ENCODE measurements at regions not wholly inside any gene's neighbourhood (a gene's known extent, or its start where the extent isn't known, plus 50 kb on each side); places are given as distances from the start of the nearest gene placed in this dataset.

DNA sequence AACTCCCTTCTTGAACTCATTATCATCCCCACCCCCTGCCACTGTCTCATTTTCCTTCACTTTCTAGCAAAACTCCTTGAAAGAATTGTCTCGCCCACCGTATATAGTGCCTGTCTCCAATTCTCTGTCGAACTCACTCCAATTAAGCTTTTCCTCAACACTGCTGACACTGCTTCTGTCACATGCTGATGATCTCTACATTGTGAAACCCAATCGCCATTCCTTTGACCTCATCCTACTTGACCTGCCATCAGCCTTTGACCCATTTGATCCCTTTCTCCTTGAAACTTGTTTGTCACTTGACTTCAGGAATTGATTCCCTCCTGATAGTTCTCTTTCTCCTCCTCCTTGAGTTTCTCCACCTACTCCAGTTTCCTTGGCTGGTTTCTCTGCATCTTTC lies 54.8 kb downstream of the CCDC71L start:
- H3K4me1 ChIP-seq (ENCODE audit: control insufficient read depth in 2 of 2, insufficient read depth in 2 of 2, low read length in 1 of 2), result no peaks in the 10 kb centered on the region
- H3K36me3 ChIP-seq (ENCODE audit: control insufficient read depth in 2 of 2, insufficient read depth in 2 of 2, low read length in 1 of 2), result no peaks in the 10 kb centered on the region
- no peaks in the 10 kb centered on the region for H3K27me3 ChIP-seq (ENCODE audit: control insufficient read depth in 1 of 2, insufficient read depth in 2 of 2, low read length in 2 of 2)
- WGBS, 2 donors, result 92 to 95% methylated on average over 4 of the region's 4 CpGs
- H3K4me3 ChIP-seq (ENCODE audit: low read depth in 1 of 2, low read length in 2 of 2), result no peak overlapping the region
- H3K9me3 ChIP-seq (ENCODE audit: control insufficient read depth in 2 of 2, insufficient read depth in 1 of 2, low read depth in 1 of 2, low read length in 1 of 2), result no peaks in the 10 kb centered on the region
- H3K27ac ChIP-seq (ENCODE audit: low read depth in 2 of 2, low read length in 1 of 2), result no peak overlapping the region

DNA sequence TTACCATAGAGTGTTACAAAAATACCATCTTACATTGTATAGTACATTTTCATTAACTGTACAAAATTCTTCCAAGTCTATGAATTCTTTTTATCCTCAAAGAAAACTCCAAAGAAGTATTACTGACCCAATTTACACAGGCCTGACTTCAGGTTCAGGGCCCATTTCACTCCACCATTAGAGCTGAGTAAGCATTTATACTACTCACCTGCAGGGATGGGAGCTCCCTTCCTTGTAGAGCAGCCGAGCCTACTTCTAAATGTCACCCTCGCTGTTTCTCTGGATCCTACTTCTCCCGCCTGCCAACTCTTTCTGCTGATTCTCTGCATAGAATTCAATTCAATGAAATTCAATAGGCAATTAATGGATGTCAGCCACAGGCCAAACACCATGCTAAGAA lies 56.0 kb downstream of the CCDC71L start:
- Histone ChIP-seq H3K4me3 (ENCODE audit: low read depth in 1 of 2, low read length in 2 of 2) (no peak overlapping the region), H3K27ac (ENCODE audit: low read depth in 2 of 2, low read length in 1 of 2) (no peak overlapping the region), H3K27me3 (ENCODE audit: control insufficient read depth in 1 of 2, insufficient read depth in 2 of 2, low read length in 2 of 2) (no peaks in the 10 kb centered on the region), H3K9me3 (ENCODE audit: control insufficient read depth in 2 of 2, insufficient read depth in 1 of 2, low read depth in 1 of 2, low read length in 1 of 2) (no peaks in the 10 kb centered on the region), H3K4me1 (ENCODE audit: control insufficient read depth in 2 of 2, insufficient read depth in 2 of 2, low read length in 1 of 2) (no peaks in the 10 kb centered on the region), H3K36me3 (ENCODE audit: control insufficient read depth in 2 of 2, insufficient read depth in 2 of 2, low read length in 1 of 2) (no peaks in the 10 kb centered on the region)
- WGBS, 2 donors, result 90 to 92% methylated on average over 3 of the region's 3 CpGs

DNA sequence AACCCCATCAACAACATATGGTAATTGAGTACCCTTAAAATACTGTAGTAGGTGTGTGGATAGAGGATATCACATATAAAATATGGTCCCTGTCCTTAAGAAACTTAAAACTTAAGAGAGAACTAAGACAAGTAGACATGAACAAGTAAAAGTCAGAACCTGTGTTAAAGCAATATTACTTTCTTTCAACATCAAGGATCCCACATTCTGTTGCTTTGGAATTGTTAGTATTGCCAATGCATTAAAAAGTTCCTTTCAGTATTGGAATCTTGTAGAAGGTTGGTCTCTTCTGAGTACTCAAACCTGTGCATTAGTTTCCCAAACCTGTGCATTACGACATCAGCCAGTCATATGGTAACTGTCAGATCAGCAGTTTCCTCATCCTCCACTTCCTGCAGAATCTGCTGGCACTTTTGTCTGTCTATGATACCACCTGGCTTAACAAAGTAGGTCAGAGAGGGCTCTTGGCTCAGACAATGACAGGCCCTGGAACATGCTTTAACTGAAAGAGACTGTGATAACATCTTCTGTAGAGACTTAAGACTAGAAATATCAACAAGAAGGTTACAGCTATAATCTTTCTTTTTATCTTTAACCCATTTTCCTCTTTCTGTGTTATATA lies 56.5 kb downstream of the CCDC71L start:
- Histone ChIP-seq H3K4me3 (ENCODE audit: low read depth in 1 of 2, low read length in 2 of 2) (no peak overlapping the region), H3K4me1 (ENCODE audit: control insufficient read depth in 2 of 2, insufficient read depth in 2 of 2, low read length in 1 of 2) (no peaks in the 10 kb centered on the region), H3K27ac (ENCODE audit: low read depth in 2 of 2, low read length in 1 of 2) (no peak overlapping the region), H3K9me3 (ENCODE audit: control insufficient read depth in 2 of 2, insufficient read depth in 1 of 2, low read depth in 1 of 2, low read length in 1 of 2) (no peaks in the 10 kb centered on the region), H3K36me3 (ENCODE audit: control insufficient read depth in 2 of 2, insufficient read depth in 2 of 2, low read length in 1 of 2) (no peaks in the 10 kb centered on the region), H3K27me3 (ENCODE audit: control insufficient read depth in 1 of 2, insufficient read depth in 2 of 2, low read length in 2 of 2) (no peaks in the 10 kb centered on the region)
- WGBS, 2 donors, result 60 to 61% methylated on average over 1 of the region's 1 CpG

DNA sequence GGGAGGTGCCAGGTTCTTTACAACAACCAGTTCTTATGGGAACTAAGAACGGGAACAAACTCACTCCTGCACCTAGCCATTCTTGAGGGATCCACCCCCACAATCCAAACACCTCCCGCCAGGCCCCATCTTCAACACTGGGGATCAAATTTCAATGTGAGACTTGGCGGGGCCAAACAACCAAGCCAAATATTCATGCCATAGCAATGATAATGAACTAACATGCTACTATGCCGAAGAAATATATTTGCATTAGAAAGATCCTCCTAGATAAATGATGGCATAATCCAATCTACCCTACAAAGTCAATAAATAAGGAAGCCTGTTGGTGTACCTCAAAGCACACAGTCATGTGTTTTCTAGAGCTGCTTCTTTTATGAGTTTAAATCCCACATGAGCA lies 57.6 kb downstream of the CCDC71L start:
- Histone ChIP-seq H3K4me1 (ENCODE audit: control insufficient read depth in 2 of 2, insufficient read depth in 2 of 2, low read length in 1 of 2) (peaks cover 0 to 4% of the 10 kb centered on the region in 2 donors), H3K4me3 (ENCODE audit: low read depth in 1 of 2, low read length in 2 of 2) (no peak overlapping the region), H3K9me3 (ENCODE audit: control insufficient read depth in 2 of 2, insufficient read depth in 1 of 2, low read depth in 1 of 2, low read length in 1 of 2) (no peaks in the 10 kb centered on the region), H3K27me3 (ENCODE audit: control insufficient read depth in 1 of 2, insufficient read depth in 2 of 2, low read length in 2 of 2) (no peaks in the 10 kb centered on the region), H3K27ac (ENCODE audit: low read depth in 2 of 2, low read length in 1 of 2) (no peak overlapping the region), H3K36me3 (ENCODE audit: control insufficient read depth in 2 of 2, insufficient read depth in 2 of 2, low read length in 1 of 2) (no peaks in the 10 kb centered on the region)
- 67 to 72% methylated on average over 4 of the region's 4 CpGs for whole genome bisulfite sequencing, 2 donors

DNA sequence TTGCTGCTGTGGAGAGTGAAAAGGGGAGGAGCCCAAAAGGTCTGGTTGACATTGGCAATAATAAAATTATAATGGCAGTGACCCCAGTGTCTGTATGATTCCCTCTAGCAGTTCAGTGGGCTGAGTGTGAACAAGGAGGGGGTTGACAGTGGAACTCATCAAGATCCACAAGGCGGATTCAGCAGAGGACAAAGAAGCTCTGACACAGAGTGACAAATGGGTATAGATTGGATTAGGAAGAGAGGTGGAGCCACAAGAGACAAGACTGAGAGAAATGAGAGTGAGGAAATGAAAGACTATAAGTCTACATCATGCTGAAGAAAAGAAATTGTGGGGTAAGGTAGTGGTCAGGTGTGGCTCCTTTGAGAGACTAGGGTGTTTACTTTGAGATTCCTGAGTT lies 58.9 kb downstream of the CCDC71L start:
- Histone ChIP-seq H3K36me3 (ENCODE audit: control insufficient read depth in 2 of 2, insufficient read depth in 2 of 2, low read length in 1 of 2) (no peaks in the 10 kb centered on the region), H3K27me3 (ENCODE audit: control insufficient read depth in 1 of 2, insufficient read depth in 2 of 2, low read length in 2 of 2) (no peaks in the 10 kb centered on the region), H3K9me3 (ENCODE audit: control insufficient read depth in 2 of 2, insufficient read depth in 1 of 2, low read depth in 1 of 2, low read length in 1 of 2) (no peaks in the 10 kb centered on the region), H3K27ac (ENCODE audit: low read depth in 2 of 2, low read length in 1 of 2) (no peak overlapping the region), H3K4me1 (ENCODE audit: control insufficient read depth in 2 of 2, insufficient read depth in 2 of 2, low read length in 1 of 2) (peaks cover 0 to 4% of the 10 kb centered on the region in 2 donors), H3K4me3 (ENCODE audit: low read depth in 1 of 2, low read length in 2 of 2) (no peak overlapping the region)
- WGBS, 2 donors, result 83 to 91% methylated on average over 1 of the region's 1 CpG

DNA sequence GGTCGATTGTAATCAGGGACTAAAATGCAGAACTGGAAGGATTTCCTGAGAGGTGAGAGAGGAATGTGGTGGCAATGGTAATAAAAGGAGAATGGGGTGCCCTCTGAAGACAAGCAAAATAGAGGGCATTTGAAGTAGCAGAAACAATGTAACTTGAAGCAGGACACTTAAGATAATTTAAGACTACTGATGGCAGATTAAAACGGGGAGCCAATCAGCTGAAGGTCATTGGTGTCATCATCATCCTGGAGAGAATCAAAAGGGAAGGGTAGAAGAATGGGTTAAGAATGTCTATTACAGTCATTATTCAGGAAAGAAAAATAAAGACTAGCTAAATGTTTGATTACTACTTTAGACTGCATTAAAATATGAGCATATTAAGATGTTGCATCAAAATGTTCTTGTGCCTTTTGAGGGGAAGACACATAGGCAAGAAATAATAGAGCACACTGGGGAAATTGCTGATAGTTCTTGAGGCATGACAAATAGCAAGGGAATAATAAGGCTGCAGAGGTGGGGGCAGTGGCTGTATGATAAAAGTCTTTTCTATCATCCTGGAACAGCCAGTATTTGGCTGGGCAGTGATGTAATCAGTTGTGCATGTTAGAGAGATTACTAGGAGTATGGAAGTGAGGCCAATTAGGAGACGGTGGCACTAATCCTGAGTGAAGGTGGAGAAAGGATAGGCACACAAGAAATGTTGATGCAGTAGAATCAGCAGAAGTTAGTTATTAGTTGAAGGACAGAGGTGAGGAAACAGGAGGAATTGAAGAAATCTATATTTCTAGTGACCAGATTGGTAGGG lies 60.2 kb downstream of the CCDC71L start:
- 74 to 77% methylated on average over 3 of the region's 3 CpGs for WGBS, 2 donors
- H3K4me3 ChIP-seq (ENCODE audit: low read depth in 1 of 2, low read length in 2 of 2), result no peak overlapping the region
- peaks cover 0 to 4% of the 10 kb centered on the region in 2 donors for H3K4me1 ChIP-seq (ENCODE audit: control insufficient read depth in 2 of 2, insufficient read depth in 2 of 2, low read length in 1 of 2)
- no peaks in the 10 kb centered on the region for H3K9me3 ChIP-seq (ENCODE audit: control insufficient read depth in 2 of 2, insufficient read depth in 1 of 2, low read depth in 1 of 2, low read length in 1 of 2)
- H3K27ac ChIP-seq (ENCODE audit: low read depth in 2 of 2, low read length in 1 of 2), result no peak overlapping the region
- H3K36me3 ChIP-seq (ENCODE audit: control insufficient read depth in 2 of 2, insufficient read depth in 2 of 2, low read length in 1 of 2), result no peaks in the 10 kb centered on the region
- H3K27me3 ChIP-seq (ENCODE audit: control insufficient read depth in 1 of 2, insufficient read depth in 2 of 2, low read length in 2 of 2), result no peaks in the 10 kb centered on the region

DNA sequence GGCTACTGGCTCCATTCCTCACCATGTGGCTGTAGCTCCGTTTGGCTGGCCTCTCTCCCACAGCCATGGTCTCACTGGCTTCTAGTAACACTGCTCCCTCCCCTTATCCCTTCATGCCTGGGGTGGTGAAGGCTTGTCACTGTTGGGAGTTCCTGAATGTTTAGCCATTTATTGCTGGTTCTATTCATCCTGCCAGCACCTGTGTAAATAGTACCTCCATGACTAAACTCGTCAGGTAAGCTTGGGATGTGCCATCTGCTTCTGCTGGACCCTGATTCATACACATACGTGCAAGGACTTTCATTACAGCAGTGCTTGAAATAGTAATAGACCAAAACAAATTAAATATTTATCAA lies 61.6 kb downstream of the CCDC71L start:
- Histone ChIP-seq H3K9me3 (ENCODE audit: control insufficient read depth in 2 of 2, insufficient read depth in 1 of 2, low read depth in 1 of 2, low read length in 1 of 2) (no peaks in the 10 kb centered on the region), H3K27ac (ENCODE audit: low read depth in 2 of 2, low read length in 1 of 2) (no peak overlapping the region), H3K27me3 (ENCODE audit: control insufficient read depth in 1 of 2, insufficient read depth in 2 of 2, low read length in 2 of 2) (no peaks in the 10 kb centered on the region), H3K36me3 (ENCODE audit: control insufficient read depth in 2 of 2, insufficient read depth in 2 of 2, low read length in 1 of 2) (no peaks in the 10 kb centered on the region), H3K4me1 (ENCODE audit: control insufficient read depth in 2 of 2, insufficient read depth in 2 of 2, low read length in 1 of 2) (peaks cover 0 to 4% of the 10 kb centered on the region in 2 donors), H3K4me3 (ENCODE audit: low read depth in 1 of 2, low read length in 2 of 2) (no peak overlapping the region)
- WGBS, 2 donors, result 37 to 39% methylated on average over 3 of the region's 3 CpGs

DNA sequence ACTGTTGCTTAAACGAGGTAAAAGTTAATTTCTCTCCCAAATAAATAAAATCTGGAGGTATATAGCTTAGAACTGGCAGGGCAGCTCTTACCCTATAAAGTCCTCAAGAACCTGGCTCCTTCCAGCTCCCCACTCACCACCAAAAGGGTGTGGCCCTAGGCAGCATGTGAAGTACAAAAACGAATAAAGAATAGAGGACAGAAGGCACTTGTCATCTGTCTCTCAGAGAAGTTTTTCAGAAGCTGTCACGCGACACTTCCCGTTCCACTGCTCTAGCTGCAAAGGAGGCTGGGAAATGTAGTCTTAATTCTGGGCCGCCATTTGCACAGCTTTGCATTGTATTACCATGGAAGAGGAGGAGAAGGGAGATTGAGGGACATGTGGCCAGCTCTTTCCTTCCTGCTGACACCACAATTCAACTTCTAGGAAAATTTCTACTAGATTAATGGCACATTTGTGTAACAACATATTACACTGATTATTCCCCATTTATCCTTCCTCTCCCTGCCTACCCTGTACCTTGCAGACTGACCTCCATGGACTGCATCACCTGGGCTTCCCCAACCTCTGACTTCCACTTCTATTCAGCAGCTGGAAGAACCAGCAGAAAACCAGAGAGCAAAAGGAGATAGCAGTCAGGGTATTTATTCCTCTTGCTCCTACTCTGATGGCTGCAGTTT lies 62.2 kb downstream of the CCDC71L start:
- Histone ChIP-seq H3K4me3 (ENCODE audit: low read depth in 1 of 2, low read length in 2 of 2) (peak overlapping the region in 1 of 2 donors; percentile 11), H3K9me3 (ENCODE audit: control insufficient read depth in 2 of 2, insufficient read depth in 1 of 2, low read depth in 1 of 2, low read length in 1 of 2) (no peaks in the 10 kb centered on the region), H3K27ac (ENCODE audit: low read depth in 2 of 2, low read length in 1 of 2) (no peak overlapping the region), H3K4me1 (ENCODE audit: control insufficient read depth in 2 of 2, insufficient read depth in 2 of 2, low read length in 1 of 2) (peaks cover 0 to 4% of the 10 kb centered on the region in 2 donors), H3K36me3 (ENCODE audit: control insufficient read depth in 2 of 2, insufficient read depth in 2 of 2, low read length in 1 of 2) (no peaks in the 10 kb centered on the region), H3K27me3 (ENCODE audit: control insufficient read depth in 1 of 2, insufficient read depth in 2 of 2, low read length in 2 of 2) (no peaks in the 10 kb centered on the region)
- WGBS, 2 donors, result 12 to 17% methylated on average over 6 of the region's 6 CpGs

DNA sequence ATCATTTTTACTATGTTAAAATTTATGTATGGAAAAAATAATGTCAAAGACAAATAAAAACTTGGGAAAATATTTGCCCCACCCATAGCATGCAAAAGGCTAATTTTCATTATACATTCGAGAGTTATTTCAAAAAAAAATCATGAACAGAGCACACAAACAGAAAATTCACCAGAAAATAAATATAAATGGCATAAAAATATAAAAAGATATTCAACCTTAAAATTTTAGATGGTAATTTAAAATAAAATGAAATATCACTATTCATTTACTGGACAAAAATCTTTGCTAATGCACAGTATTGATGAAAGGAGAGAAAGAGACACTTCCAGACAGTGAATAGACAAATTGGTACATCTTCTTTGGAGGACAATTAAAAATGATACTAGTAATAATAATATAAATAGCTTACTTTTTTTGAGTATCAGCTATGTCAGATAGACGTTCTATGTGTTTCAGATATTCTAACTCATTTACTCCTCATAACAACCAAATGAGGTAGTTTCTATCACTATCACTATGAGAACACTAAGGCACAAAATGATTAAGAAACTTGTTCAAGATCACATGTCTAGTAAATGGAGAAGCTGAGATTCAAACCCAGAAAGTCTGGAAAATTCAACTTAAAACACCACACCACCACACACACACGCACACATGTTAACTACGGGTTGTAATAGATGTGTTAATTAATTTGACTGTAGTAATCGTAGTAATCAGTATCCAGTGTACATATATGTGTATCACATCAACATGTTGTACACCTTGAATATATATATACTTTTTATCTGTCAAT lies 63.0 kb downstream of the CCDC71L start:
- H3K4me1 ChIP-seq (ENCODE audit: control insufficient read depth in 2 of 2, insufficient read depth in 2 of 2, low read length in 1 of 2), result peaks cover 0 to 4% of the 10 kb centered on the region in 2 donors
- H3K9me3 ChIP-seq (ENCODE audit: control insufficient read depth in 2 of 2, insufficient read depth in 1 of 2, low read depth in 1 of 2, low read length in 1 of 2), result no peaks in the 10 kb centered on the region
- H3K36me3 ChIP-seq (ENCODE audit: control insufficient read depth in 2 of 2, insufficient read depth in 2 of 2, low read length in 1 of 2), result no peaks in the 10 kb centered on the region
- H3K27me3 ChIP-seq (ENCODE audit: control insufficient read depth in 1 of 2, insufficient read depth in 2 of 2, low read length in 2 of 2), result no peaks in the 10 kb centered on the region
- no peak overlapping the region for H3K4me3 ChIP-seq (ENCODE audit: low read depth in 1 of 2, low read length in 2 of 2)
- no peak overlapping the region for H3K27ac ChIP-seq (ENCODE audit: low read depth in 2 of 2, low read length in 1 of 2)
- 87 to 88% methylated on average over 5 of the region's 5 CpGs for WGBS, 2 donors

Measured in esophagus (tissue), 2 donors.